Retina (tissue), 1 donor: ENCODE measurements at regions not wholly inside any gene's neighbourhood (a gene's known extent, or its start where the extent isn't known, plus 50 kb on each side); places are given as distances from the start of the nearest gene placed in this dataset.
"Not testable (repeated sequence)": the region's sequence is repeated elsewhere in the genome, so short reads cannot be mapped to it uniquely, and the experiment has no call there.

Experiments
- DNase-seq: peaks from one replicate; pipeline ENCODE4 v3.0.0-alpha.2; 2016

- no peak for DNase-seq
These were observed 55.1 kb downstream of the ID4 start for GRCh38 chr6:19892260-19892659.

- DNase-seq, result peak; percentile 67
These were observed 58.9 kb downstream of the ID4 start for GRCh38 chr6:19895866-19896692.

DNA sequence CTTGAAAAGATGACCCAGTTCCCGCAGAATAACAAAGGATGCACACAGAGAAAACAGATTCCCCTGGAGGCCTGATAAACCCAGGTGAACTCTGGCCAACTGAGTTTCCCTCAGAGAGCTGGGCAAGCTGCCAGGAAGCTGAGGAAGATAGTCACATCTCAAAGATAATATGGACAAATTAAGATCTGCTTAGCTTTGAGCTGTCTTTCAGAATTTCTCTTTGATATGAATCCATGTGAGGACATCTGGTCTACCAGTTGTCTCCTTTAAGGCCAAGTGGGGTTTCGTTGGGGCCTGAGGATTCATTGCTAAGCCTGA is 59.5 kb downstream of the ID4 start:
- no peak for DNase-seq

DNA sequence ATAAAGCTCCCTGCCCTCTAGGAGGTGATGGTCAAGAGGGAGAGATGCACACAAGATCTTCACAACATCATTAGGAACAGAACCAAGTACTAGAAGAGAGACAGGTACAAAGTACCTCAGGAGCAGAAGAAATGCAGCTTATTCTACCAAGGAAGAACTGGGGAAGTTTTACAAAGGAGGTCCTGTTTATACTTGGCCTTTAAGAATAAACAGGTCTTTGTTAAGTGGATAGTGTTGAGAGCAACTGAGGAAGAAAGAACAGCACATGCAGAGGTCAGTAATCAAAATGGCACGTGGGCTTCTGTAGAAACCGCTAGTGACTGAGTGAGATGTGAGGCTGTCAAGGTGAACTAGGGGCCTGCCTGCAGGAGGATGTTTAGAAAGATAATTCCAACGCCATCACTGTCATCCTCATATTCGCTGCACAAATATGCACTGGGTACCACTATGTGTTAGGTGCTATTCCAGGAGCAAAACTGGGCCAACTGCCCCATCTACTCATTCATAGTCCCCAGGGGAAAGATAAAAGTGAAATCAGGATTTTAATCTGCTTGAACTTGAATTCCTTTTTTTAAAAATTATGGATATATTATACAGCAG is 61.1 kb downstream of the ID4 start:
- DNase-seq, result no peak

DNA sequence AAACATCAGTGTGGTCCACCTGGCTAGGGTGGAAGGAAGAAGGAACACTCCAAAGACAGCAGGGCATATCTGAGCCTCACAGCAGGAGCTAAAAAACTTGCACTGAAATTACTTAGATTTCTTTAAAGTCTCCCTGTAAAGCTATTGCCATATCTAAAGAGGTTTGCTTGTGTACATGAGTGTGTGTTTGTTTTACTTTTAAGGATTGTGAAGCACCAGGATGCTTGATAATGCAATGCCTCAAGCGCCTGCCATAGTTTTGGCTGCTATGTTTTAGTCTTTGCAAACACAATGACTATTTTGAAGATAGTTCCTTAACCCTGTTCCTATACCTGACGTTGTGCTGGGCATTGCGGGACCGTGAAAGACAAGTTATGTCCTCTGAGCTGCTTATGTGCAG is 65.0 kb downstream of the ID4 start:
- no peak for DNase-seq

- DNase-seq, result not testable (repeated sequence)
These were observed 67.2 kb downstream of the ID4 start for GRCh38 chr6:19904408-19904807.

- DNase-seq, result no peak
These were observed 68.4 kb downstream of the ID4 start for GRCh38 chr6:19905584-19905983.

- DNase-seq, result no peak
These were observed 69.0 kb downstream of the ID4 start for GRCh38 chr6:19906171-19906570.

DNA sequence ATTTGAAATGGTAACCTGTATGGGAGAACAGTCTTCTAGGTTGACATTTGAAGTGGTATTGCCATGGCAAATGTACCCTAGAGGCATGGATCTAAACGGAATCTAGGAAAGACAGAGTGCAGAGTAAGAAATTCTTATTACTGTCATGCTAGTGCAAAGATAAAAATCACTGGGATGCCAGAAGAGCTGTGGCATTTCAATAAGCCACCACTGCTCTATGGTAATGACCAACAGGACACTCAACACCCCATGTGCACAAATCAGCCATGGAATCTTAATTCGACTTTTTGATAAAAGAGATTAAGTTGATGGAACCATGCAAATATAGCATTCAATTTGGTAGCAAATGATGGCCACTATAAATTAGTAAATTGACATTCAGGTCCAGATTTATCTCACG is 74.1 kb downstream of the ID4 start:
- DNase-seq, result no peak

DNA sequence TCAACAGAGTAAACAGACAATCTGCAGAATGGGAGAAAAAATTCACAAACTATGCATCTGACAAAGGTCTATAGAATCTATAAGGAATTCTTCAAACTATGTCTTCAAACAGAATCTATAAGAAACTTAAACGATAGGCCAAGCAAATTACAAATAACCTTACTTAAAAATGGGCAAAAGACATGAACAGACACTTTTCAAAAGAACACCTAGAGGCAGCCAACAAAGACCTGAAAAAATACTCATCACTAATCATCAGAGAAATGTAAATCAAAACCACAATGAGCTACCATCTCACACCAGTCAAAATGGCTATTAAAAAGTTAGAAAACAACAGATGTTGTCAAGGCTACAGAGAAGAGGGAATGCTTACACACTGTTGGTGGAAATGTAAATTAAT is 81.3 kb downstream of the ID4 start:
- DNase-seq, result no peak

DNA sequence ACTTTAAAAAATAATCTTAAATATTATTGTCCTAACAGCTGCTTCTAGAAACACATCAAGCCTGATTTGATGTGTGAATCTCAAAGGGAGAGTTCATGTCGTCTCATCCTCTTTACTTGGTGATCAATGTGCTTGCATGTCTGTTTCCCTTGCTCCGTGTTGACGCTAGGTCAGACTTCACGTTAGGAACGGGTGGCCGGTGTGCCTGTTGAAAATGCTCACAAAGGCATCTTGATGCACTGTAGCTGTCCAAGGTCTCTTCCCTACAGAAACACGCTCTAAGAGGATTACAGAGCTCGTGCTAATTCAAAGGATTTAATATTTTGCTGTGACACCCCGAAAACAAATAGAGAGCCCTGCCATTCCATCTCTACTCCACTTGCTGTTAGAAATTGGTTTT is 84.6 kb downstream of the ID4 start:
- DNase-seq, result no peak

GRCh38 chr6:19925533-19925932 is 88.4 kb downstream of the ID4 start:
- DNase-seq, result no peak

DNA sequence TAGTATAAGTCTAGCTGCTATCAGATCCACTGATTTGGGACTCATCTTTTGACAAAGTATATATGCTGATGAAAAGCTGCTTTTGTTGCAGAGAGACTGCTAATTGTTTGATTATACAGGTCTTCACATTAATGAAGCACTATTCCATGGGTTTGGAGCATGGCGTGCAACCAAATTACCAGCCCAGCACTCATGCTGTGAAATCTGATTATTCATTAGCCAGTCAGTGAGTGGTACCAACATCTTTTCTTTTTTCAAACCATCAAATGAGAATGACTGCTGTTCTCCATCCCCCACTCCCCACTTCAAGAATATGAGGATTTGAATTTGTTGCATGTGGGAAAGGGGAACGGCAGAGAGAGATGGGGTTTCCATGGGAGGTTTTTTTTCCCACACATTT is 91.3 kb downstream of the ID4 start:
- DNase-seq, result peak; percentile 12

GRCh38 chr6:19929312-19929711 is 92.1 kb downstream of the ID4 start:
- DNase-seq, result peak; percentile 39

DNA sequence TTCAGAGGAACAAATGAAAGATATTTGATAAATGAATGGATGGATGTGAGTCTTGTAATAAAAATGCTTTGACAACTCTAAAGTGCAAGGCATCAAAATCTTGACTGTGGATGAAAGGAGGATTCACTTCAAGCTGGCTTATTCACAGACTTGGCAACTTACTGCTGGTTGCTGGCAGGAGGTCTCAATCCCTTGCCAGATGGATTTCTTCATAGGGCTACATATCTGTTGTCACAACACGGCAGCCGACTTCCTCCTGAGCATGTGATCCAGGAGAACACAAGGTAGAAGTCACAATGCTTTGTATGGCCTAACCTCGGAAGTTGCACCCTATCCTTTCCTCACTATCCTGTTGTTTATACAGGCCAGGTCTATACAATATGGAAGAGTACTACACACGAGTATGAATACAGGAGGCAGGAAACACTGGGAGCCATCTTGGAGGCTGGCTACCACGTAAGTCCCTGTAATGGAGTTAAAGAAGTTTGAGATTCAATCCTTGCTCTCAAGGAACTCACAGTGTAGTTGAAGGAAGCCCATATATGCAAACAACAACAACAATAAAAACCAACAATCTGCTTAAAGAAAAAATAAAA is 97.9 kb downstream of the ID4 start:
- DNase-seq, result no peak

- DNase-seq, result not testable (repeated sequence)
These were observed 102.2 kb downstream of the ID4 start for GRCh38 chr6:19939321-19939720.

GRCh38 chr6:19939926-19940325 is 102.8 kb downstream of the ID4 start:
- DNase-seq, result not testable (repeated sequence)

DNA sequence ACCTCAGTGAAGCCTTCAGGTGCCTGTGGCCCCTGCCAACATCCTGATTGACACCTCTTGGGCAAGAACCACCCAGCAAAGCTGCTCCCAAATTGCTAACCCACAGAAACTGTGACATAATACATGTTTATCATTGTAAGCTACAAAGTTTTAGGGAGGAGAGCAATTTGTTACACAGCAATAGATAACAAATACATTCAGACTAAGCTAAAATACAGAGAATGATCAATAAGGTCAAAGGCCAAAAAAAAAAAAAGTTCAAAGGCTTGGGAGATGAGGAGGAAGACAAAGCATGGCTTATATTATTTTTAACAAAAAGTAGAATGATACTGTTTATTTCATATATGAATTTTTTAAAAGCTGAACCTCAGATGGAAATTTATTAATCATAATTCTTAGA is 105.9 kb downstream of the ID4 start:
- DNase-seq, result no peak

GRCh38 chr6:19945843-19946358 is 108.7 kb downstream of the ID4 start:
- DNase-seq, result no peak

DNA sequence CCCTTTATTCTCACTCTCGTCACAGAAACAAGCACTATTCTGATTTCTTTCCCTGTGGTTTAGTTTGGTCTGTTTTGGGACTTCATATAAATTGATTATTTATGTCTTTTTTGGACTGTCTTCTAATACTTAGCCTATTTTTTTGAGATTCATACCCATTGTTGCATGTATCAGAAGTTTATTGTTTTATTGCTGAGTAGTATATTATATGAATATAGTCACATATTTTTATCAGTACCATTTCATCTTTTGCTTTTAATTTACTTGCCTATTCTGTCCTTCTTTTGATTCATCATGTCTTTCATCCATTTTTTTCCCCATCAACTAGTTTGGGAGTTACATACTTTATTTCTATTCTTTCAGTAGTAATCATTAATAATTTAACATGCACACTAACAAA is 112.0 kb downstream of the ID4 start:
- no peak for DNase-seq

GRCh38 chr6:19964115-19964514 is 126.9 kb downstream of the ID4 start:
- no peak for DNase-seq

- DNase-seq, result no peak
These were observed 131.0 kb downstream of the ID4 start for GRCh38 chr6:19968201-19968600.

- DNase-seq, result no peak
These were observed 135.1 kb downstream of the ID4 start for GRCh38 chr6:19972221-19972620.

- peak; percentile 56 for DNase-seq
These were observed 139.4 kb downstream of the ID4 start for GRCh38 chr6:19976411-19977129.
